ENCODE measurements at regions not wholly inside any gene's neighbourhood (a gene's known extent, or its start where the extent isn't known, plus 50 kb on each side); places are given as distances from the start of the nearest gene placed in this dataset.
A peak's percentile ranks its signal among the peaks of the same experiment; 100 is the strongest.

DNA sequence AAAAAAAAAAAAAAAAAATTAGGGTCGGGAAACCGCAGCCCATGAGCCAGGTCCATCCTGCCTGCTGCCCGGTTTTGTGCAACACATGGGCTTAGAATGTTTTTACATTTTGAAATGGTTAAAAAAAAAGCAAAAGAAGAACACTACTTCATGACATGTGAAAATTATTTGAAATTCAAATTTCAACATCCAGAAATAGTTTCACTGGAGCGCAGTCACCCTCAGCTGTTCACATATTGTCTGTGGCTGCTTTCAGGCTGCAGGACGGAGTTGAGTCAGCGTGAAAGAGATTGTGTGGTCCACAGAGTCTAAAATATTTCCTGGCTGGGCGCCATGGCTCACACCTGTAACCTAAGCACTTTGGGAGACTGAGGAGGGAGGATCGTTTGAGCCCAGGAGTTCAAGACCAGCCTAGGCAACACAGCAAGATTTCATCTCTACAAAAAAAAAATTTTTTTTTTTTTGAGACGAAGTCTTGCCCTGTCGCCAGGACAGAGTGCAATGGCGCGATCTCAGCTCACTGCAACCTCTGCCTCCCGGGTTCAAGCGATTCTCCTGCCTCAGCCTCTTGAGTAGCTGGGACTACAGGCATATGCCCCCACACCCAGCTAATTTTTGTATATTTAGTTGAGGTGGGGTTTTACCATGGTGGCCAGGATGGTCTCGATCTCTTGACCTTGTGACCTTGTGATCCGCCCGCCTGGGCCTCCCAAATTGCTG is 63.9 kb upstream of the ECHDC3 start:
- ChIA-PET CTCF (interaction anchor here (1.2 kb wide), 1 partner anchor 21 kb away, joined by 3 read pairs; no protein-coding TSS in a partner anchor), POLR2A (no interaction called here)
- H3K27ac ChIP-seq (ENCODE audit: extremely low read depth, low read depth, low read length) = no peak overlapping the region
- H3K4me1 ChIP-seq (ENCODE audit: control insufficient read depth, insufficient read depth, low read length) = peaks cover 5% of the 10 kb centered on the region; the same call in 1 of the 2 replicates
- H3K9me3 ChIP-seq (ENCODE audit: control insufficient read depth, insufficient read depth, low read depth, low read length) = no peaks in the 10 kb centered on the region
- no peak overlapping the region for H3K4me3 ChIP-seq (ENCODE audit: low read depth, low read length)
- TF ChIP-seq, protein P1, sequence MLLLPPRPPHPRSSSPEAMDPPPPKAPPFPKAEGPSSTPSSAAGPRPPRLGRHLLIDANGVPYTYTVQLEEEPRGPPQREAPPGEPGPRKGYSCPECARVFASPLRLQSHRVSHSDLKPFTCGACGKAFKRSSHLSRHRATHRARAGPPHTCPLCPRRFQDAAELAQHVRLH (tag by site-specific recombination; IDR thresholded peaks at IDR 0.05) = no peak
- peak; percentile 19; the same call in 1 of the 2 replicates for TF ChIP-seq SCRT2 (tag by site-specific recombination; IDR thresholded peaks at IDR 0.05)
- TF ChIP-seq ZBTB7A (tag by site-specific recombination; IDR thresholded peaks at IDR 0.05; ENCODE audit: low read depth) = no peak
- no peak for TF ChIP-seq ZNF394 (tag by site-specific recombination; IDR thresholded peaks at IDR 0.05; ENCODE audit: borderline replicate concordance)
- TF ChIP-seq ZNF214 (tag by site-specific recombination; IDR thresholded peaks at IDR 0.05; ENCODE audit: borderline replicate concordance) = no peak
- H3K36me3 ChIP-seq (ENCODE audit: control insufficient read depth in 2 of 2, insufficient read depth in 1 of 2, low read length in 2 of 2) = no peaks in the 10 kb centered on the region

DNA sequence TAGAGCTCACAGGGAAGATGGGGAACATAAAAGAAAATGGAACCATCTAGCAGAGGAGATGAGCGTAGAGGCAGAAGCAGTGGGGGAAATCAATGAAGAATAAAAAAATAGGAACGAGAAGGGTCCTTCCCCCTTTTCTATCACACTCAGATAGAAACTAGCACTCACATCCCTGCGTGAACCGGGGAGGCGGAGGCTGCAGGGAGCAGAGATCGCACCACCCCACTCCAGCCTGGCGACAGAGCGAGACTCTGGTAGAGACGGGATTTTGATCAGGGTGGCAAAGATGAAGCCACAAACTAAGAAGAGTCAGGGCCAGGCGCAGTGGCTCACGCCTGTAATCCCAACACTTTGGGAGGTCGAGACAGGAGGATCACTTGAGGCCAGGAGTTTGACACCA is 64.7 kb upstream of the ECHDC3 start:
- peaks cover 5% of the 10 kb centered on the region; the same call in 1 of the 2 replicates for H3K4me1 ChIP-seq (ENCODE audit: control insufficient read depth, insufficient read depth, low read length)
- POLR2A ChIA-PET = no interaction called here

DNA sequence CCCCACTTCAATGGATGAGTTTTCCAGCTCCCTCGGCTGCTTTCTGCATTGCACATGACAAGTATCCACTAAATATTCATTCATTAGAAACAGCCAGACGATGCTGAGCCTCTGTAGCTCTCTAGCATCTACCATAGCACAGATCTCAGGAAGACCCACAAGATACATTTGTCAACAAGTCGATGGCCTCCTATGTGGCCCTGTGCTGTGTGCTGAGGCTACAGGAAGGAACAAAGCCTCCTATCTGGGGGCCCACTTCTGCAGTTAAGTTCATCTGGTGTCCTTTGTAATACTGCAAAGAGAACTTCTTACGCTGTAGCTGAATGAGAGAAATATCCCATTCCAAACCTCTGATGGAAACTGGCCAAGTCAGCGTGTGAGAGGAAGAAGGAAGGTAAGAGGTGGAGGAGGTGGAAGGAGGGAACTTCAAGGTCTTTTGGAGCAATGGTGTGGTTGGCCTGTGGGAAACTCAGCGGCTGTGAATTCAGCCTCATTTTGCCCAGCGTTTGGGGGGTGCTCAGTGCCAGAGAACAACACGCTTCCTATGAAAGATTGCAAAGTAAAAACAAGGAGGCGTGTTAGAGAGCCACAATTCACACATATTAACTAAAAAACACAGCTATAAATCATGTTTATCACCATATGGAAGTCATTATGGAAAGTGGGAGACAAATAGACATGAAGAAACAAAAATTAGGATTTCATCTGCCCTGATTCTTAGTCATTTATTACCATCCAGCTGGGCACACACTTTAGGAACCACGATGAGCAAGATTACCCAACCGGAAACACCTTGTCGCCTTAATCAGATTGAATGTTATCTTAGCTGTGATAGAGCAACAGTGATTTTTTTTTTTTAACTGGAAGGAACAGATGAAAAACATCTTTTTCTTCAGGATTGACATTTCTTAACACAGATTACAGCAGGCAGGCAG is 62.2 kb upstream of the USP6NL start:
- peaks cover 5% of the 10 kb centered on the region; the same call in 1 of the 2 replicates for H3K4me1 ChIP-seq (ENCODE audit: control insufficient read depth, insufficient read depth, low read length)
- H3K27ac ChIP-seq (ENCODE audit: extremely low read depth, low read depth, low read length) = no peak overlapping the region
- ChIA-PET CTCF (interaction anchor here (0.7 kb wide), 1 partner anchor 42 kb away, joined by 3 read pairs; no protein-coding TSS in a partner anchor), POLR2A (no interaction called here)
- no peaks in the 10 kb centered on the region for H3K9me3 ChIP-seq (ENCODE audit: control insufficient read depth, insufficient read depth, low read depth, low read length)
- TF ChIP-seq OVOL3 (tag by site-specific recombination; IDR thresholded peaks at IDR 0.05) (no peak), EGR2 (tag by site-specific recombination; IDR thresholded peaks at IDR 0.05; ENCODE audit: low read depth) (peak; percentile 7; the same call in 1 of the 2 replicates), ZEB2 (tag by site-specific recombination; IDR thresholded peaks at IDR 0.05) (0 out of 2 replicates have a peak, but pooled peaks have one; percentile 20), HOXD13 (CRISPR knock-in tag; IDR thresholded peaks at IDR 0.05; ENCODE audit: borderline replicate concordance) (no peak), GFI1B (tag by site-specific recombination; IDR thresholded peaks at IDR 0.05) (peak; percentile 80)
- TF ChIP-seq, protein P2, sequence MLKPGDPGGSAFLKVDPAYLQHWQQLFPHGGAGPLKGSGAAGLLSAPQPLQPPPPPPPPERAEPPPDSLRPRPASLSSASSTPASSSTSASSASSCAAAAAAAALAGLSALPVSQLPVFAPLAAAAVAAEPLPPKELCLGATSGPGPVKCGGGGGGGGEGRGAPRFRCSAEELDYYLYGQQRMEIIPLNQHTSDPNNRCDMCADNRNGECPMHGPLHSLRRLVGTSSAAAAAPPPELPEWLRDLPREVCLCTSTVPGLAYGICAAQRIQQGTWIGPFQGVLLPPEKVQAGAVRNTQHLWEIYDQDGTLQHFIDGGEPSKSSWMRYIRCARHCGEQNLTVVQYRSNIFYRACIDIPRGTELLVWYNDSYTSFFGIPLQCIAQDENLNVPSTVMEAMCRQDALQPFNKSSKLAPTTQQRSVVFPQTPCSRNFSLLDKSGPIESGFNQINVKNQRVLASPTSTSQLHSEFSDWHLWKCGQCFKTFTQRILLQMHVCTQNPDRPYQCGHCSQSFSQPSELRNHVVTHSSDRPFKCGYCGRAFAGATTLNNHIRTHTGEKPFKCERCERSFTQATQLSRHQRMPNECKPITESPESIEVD (tag by site-specific recombination; IDR thresholded peaks at IDR 0.05) = peak; percentile 45
- TF ChIP-seq, protein P3, sequence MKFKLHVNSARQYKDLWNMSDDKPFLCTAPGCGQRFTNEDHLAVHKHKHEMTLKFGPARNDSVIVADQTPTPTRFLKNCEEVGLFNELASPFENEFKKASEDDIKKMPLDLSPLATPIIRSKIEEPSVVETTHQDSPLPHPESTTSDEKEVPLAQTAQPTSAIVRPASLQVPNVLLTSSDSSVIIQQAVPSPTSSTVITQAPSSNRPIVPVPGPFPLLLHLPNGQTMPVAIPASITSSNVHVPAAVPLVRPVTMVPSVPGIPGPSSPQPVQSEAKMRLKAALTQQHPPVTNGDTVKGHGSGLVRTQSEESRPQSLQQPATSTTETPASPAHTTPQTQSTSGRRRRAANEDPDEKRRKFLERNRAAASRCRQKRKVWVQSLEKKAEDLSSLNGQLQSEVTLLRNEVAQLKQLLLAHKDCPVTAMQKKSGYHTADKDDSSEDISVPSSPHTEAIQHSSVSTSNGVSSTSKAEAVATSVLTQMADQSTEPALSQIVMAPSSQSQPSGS (tag by site-specific recombination; IDR thresholded peaks at IDR 0.05; ENCODE audit: low read depth) = no peak
- H3K4me3 ChIP-seq (ENCODE audit: low read depth, low read length) = no peak overlapping the region
- H3K36me3 ChIP-seq (ENCODE audit: control insufficient read depth in 2 of 2, insufficient read depth in 1 of 2, low read length in 2 of 2) = no peaks in the 10 kb centered on the region

More for the DNA sequence above, 64.7 kb upstream of the ECHDC3 start:
- Histone ChIP-seq H3K36me3 (ENCODE audit: control insufficient read depth in 2 of 2, insufficient read depth in 1 of 2, low read length in 2 of 2) (no peaks in the 10 kb centered on the region), H3K9me3 (ENCODE audit: control insufficient read depth, insufficient read depth, low read depth, low read length) (no peaks in the 10 kb centered on the region), H3K27ac (ENCODE audit: extremely low read depth, low read depth, low read length) (no peak overlapping the region), H3K4me3 (ENCODE audit: low read depth, low read length) (no peak overlapping the region)
- CTCF ChIA-PET = no interaction called here
- TF ChIP-seq ZNF621 (tag by site-specific recombination; IDR thresholded peaks at IDR 0.05) (no peak), ZNF146 (tag by site-specific recombination; IDR thresholded peaks at IDR 0.05) (no peak), ZNF248 (tag by site-specific recombination; IDR thresholded peaks at IDR 0.05) (no peak), HOXC10 (CRISPR knock-in tag; IDR thresholded peaks at IDR 0.05) (no peak)
- TF ChIP-seq, protein P4, sequence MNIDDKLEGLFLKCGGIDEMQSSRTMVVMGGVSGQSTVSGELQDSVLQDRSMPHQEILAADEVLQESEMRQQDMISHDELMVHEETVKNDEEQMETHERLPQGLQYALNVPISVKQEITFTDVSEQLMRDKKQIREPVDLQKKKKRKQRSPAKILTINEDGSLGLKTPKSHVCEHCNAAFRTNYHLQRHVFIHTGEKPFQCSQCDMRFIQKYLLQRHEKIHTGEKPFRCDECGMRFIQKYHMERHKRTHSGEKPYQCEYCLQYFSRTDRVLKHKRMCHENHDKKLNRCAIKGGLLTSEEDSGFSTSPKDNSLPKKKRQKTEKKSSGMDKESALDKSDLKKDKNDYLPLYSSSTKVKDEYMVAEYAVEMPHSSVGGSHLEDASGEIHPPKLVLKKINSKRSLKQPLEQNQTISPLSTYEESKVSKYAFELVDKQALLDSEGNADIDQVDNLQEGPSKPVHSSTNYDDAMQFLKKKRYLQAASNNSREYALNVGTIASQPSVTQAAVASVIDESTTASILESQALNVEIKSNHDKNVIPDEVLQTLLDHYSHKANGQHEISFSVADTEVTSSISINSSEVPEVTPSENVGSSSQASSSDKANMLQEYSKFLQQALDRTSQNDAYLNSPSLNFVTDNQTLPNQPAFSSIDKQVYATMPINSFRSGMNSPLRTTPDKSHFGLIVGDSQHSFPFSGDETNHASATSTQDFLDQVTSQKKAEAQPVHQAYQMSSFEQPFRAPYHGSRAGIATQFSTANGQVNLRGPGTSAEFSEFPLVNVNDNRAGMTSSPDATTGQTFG (tag by site-specific recombination; IDR thresholded peaks at IDR 0.05; ENCODE audit: borderline replicate concordance) = no peak
- TF ChIP-seq, protein P5, sequence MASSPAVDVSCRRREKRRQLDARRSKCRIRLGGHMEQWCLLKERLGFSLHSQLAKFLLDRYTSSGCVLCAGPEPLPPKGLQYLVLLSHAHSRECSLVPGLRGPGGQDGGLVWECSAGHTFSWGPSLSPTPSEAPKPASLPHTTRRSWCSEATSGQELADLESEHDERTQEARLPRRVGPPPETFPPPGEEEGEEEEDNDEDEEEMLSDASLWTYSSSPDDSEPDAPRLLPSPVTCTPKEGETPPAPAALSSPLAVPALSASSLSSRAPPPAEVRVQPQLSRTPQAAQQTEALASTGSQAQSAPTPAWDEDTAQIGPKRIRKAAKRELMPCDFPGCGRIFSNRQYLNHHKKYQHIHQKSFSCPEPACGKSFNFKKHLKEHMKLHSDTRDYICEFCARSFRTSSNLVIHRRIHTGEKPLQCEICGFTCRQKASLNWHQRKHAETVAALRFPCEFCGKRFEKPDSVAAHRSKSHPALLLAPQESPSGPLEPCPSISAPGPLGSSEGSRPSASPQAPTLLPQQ (tag by site-specific recombination; IDR thresholded peaks at IDR 0.05) = no peak

All from HEK293 (cell line).